GM18520 (cell line): ENCODE measurements at regions not wholly inside any gene's neighbourhood (a gene's known extent, or its start where the extent isn't known, plus 50 kb on each side); places are given as distances from the start of the nearest gene placed in this dataset.
"Not testable (repeated sequence)": the region's sequence is repeated elsewhere in the genome, so short reads cannot be mapped to it uniquely, and the experiment has no call there.

Experiments used
- ATAC-seq: cut with Tn5 transposase; IDR thresholded peaks from one replicate; pipeline ENCODE4 v1.9.1; 2021; ENCODE audit not compliant: unreplicated experiment

GRCh38 chrX:40996886-40997530, 88.2 kb upstream of the USP9X start:
- ATAC-seq, result no peak

- no peak for ATAC-seq
Measured at GRCh38 chrX:40998123-40998522, 87.1 kb upstream of the USP9X start.

GRCh38 chrX:41001327-41001726, 83.9 kb upstream of the USP9X start:
- ATAC-seq, result no peak

- ATAC-seq, result no peak
Measured at GRCh38 chrX:41002026-41002425, 83.2 kb upstream of the USP9X start.

- ATAC-seq, result no peak
Measured at GRCh38 chrX:41003506-41004270, 81.6 kb upstream of the USP9X start.

- no peak for ATAC-seq
Measured at GRCh38 chrX:41005445-41005992, 79.7 kb upstream of the USP9X start.

GRCh38 chrX:41009850-41010846, 75.1 kb upstream of the USP9X start:
- ATAC-seq, result no peak

- no peak for ATAC-seq
Measured at GRCh38 chrX:41014776-41015360, 70.4 kb upstream of the USP9X start.

GRCh38 chrX:41017785-41018184, 67.5 kb upstream of the USP9X start:
- not testable (repeated sequence) for ATAC-seq

- not testable (repeated sequence) for ATAC-seq
Measured at GRCh38 chrX:41018391-41019040, 66.7 kb upstream of the USP9X start.

- ATAC-seq, result no peak
Measured at GRCh38 chrX:41019041-41019392, 66.2 kb upstream of the USP9X start.

GRCh38 chrX:41022566-41022965, 62.7 kb upstream of the USP9X start:
- ATAC-seq, result no peak

- ATAC-seq, result no peak
Measured at GRCh38 chrX:41023098-41023497, 62.1 kb upstream of the USP9X start.

- ATAC-seq, result not testable (repeated sequence)
Measured at GRCh38 chrX:41024335-41024734, 60.9 kb upstream of the USP9X start.

GRCh38 chrX:41024755-41025154, 60.5 kb upstream of the USP9X start:
- no peak for ATAC-seq

GRCh38 chrX:41025926-41026701, 59.1 kb upstream of the USP9X start:
- no peak for ATAC-seq

GRCh38 chrX:41026702-41027078, 58.6 kb upstream of the USP9X start:
- ATAC-seq, result no peak

- no peak for ATAC-seq
Measured at GRCh38 chrX:41029332-41029731, 55.9 kb upstream of the USP9X start.

GRCh38 chrX:41031256-41031967, 53.8 kb upstream of the USP9X start:
- no peak for ATAC-seq
